ENCODE measurements at regions not wholly inside any gene's neighbourhood (a gene's known extent, or its start where the extent isn't known, plus 50 kb on each side); places are given as distances from the start of the nearest gene placed in this dataset.

GRCh38 chr4:154958121-154958520 is 177.0 kb downstream of the RBM46 start:
- TF ChIP-seq CTCF (conservative IDR thresholded peaks at IDR 0.05; ENCODE audit: low read depth, low read length), result no peak
- DNase-seq (ENCODE audit: low read depth), result no peak
- H3K4me3 ChIP-seq (ENCODE audit: low read depth, low read length), result no peak overlapping the region

- TF ChIP-seq CTCF (conservative IDR thresholded peaks at IDR 0.05; ENCODE audit: low read depth, low read length), result no peak
- H3K4me3 ChIP-seq (ENCODE audit: low read depth, low read length), result no peak overlapping the region
- DNase-seq (ENCODE audit: low read depth), result no peak
These were observed 177.7 kb downstream of the RBM46 start for GRCh38 chr4:154958621-154959358.

GRCh38 chr4:154959756-154960155 is 178.7 kb downstream of the RBM46 start:
- no peak for TF ChIP-seq CTCF (conservative IDR thresholded peaks at IDR 0.05; ENCODE audit: low read depth, low read length)
- H3K4me3 ChIP-seq (ENCODE audit: low read depth, low read length), result no peak overlapping the region
- DNase-seq (ENCODE audit: low read depth), result no peak

- no peak for TF ChIP-seq CTCF (conservative IDR thresholded peaks at IDR 0.05; ENCODE audit: low read depth, low read length)
- H3K4me3 ChIP-seq (ENCODE audit: low read depth, low read length), result no peak overlapping the region
- no peak for DNase-seq (ENCODE audit: low read depth)
These were observed 179.4 kb downstream of the RBM46 start for GRCh38 chr4:154960476-154960875.

- DNase-seq (ENCODE audit: low read depth), result no peak
- no peak overlapping the region for H3K4me3 ChIP-seq (ENCODE audit: low read depth, low read length)
- TF ChIP-seq CTCF (conservative IDR thresholded peaks at IDR 0.05; ENCODE audit: low read depth, low read length), result no peak
These were observed 180.2 kb downstream of the RBM46 start for GRCh38 chr4:154961263-154961662.

- DNase-seq (ENCODE audit: low read depth), result peak; percentile 37
- no peak for TF ChIP-seq CTCF (conservative IDR thresholded peaks at IDR 0.05; ENCODE audit: low read depth, low read length)
- no peak overlapping the region for H3K4me3 ChIP-seq (ENCODE audit: low read depth, low read length)
These were observed 192.4 kb downstream of the RBM46 start for GRCh38 chr4:154973244-154974035.

Data from epithelial cell of proximal tubule (primary cell).